Fibroblast of upper back skin (primary cell): ENCODE measurements at regions not wholly inside any gene's neighbourhood (a gene's known extent, or its start where the extent isn't known, plus 50 kb on each side); places are given as distances from the start of the nearest gene placed in this dataset.
"Not testable (repeated sequence)": the region's sequence is repeated elsewhere in the genome, so short reads cannot be mapped to it uniquely, and the experiment has no call there.

Source experiments
- DNase-seq: peaks from one replicate; pipeline ENCODE4 v3.0.0-alpha.2; 2013

- no peak for DNase-seq
These were observed 324.7 kb upstream of the FAM47C start for GRCh38 chrX:36683507-36683906.

- no peak for DNase-seq
These were observed 324.1 kb upstream of the FAM47C start for GRCh38 chrX:36684053-36684452.

GRCh38 chrX:36721990-36722389 is 286.2 kb upstream of the FAM47C start:
- DNase-seq: no peak

GRCh38 chrX:36753602-36754001 is 254.6 kb upstream of the FAM47C start:
- no peak for DNase-seq

GRCh38 chrX:36787752-36788151 is 220.4 kb upstream of the FAM47C start:
- no peak for DNase-seq

- DNase-seq: no peak
These were observed 205.0 kb upstream of the FAM47C start for GRCh38 chrX:36803151-36803550.

GRCh38 chrX:36804066-36804465 is 204.1 kb upstream of the FAM47C start:
- no peak for DNase-seq

GRCh38 chrX:36844857-36845256 is 163.3 kb upstream of the FAM47C start:
- DNase-seq: no peak

GRCh38 chrX:36847496-36847895 is 160.7 kb upstream of the FAM47C start:
- DNase-seq: no peak

- no peak for DNase-seq
These were observed 158.8 kb upstream of the FAM47C start for GRCh38 chrX:36849407-36849806.

- peak; percentile 0 for DNase-seq
These were observed 151.3 kb upstream of the FAM47C start for GRCh38 chrX:36856849-36857248.

- DNase-seq: no peak
These were observed 148.9 kb upstream of the FAM47C start for GRCh38 chrX:36859231-36859630.

GRCh38 chrX:36861601-36862000 is 146.6 kb upstream of the FAM47C start:
- no peak for DNase-seq

GRCh38 chrX:36867143-36867542 is 141.0 kb upstream of the FAM47C start:
- DNase-seq: peak; percentile 11

GRCh38 chrX:36868592-36868991 is 139.6 kb upstream of the FAM47C start:
- DNase-seq: no peak

GRCh38 chrX:36869457-36869856 is 138.7 kb upstream of the FAM47C start:
- DNase-seq: no peak

GRCh38 chrX:36897690-36898089 is 110.5 kb upstream of the FAM47C start:
- DNase-seq: no peak

GRCh38 chrX:36898301-36898700 is 109.9 kb upstream of the FAM47C start:
- no peak for DNase-seq

GRCh38 chrX:36904561-36904960 is 103.6 kb upstream of the FAM47C start:
- DNase-seq: not testable (repeated sequence)

GRCh38 chrX:36908801-36909675 is 99.1 kb upstream of the FAM47C start:
- peak; percentile 10 for DNase-seq

GRCh38 chrX:36909676-36910030 is 98.5 kb upstream of the FAM47C start:
- DNase-seq: no peak

GRCh38 chrX:36913551-36913950 is 94.6 kb upstream of the FAM47C start:
- DNase-seq: no peak

- no peak for DNase-seq
These were observed 91.2 kb upstream of the FAM47C start for GRCh38 chrX:36916941-36917340.

- no peak for DNase-seq
These were observed 80.5 kb upstream of the FAM47C start for GRCh38 chrX:36927712-36928111.

GRCh38 chrX:36930491-36930890 is 77.7 kb upstream of the FAM47C start:
- no peak for DNase-seq
